C1 segment of cervical spinal cord (tissue), 14 donors: ENCODE measurements at regions not wholly inside any gene's neighbourhood (a gene's known extent, or its start where the extent isn't known, plus 50 kb on each side); places are given as distances from the start of the nearest gene placed in this dataset.
A peak's percentile ranks its signal among the peaks of the same experiment; 100 is the strongest.

Experiments
- DNase-seq, 14 donors: peaks; one replicate each; lab custom pipeline; 2025; lab: John Stamatoyannopoulos, UW

- no peak for DNase-seq
Measured at GRCh38 chr5:88401228-88401627, 132.6 kb upstream of the TMEM161B start.

GRCh38 chr5:88399561-88399960, 130.9 kb upstream of the TMEM161B start:
- peak in 1 of 14 donors; percentile 22 for DNase-seq

- DNase-seq: peak in 4 of 14 donors; percentile 12 to 55 (median 24)
Measured at GRCh38 chr5:88398316-88398715, 129.7 kb upstream of the TMEM161B start.

GRCh38 chr5:88396751-88397281, 128.2 kb upstream of the TMEM161B start:
- DNase-seq: peak in 6 of 14 donors; percentile 16 to 67 (median 42)

- DNase-seq: peak in 1 of 14 donors; percentile 67
Measured at GRCh38 chr5:88396000-88396535, 127.4 kb upstream of the TMEM161B start.

GRCh38 chr5:88395264-88395663, 126.6 kb upstream of the TMEM161B start:
- DNase-seq: peak in 1 of 14 donors; percentile 62

- peak in 4 of 14 donors; percentile 15 to 71 (median 36) for DNase-seq
Measured at GRCh38 chr5:88394536-88395175, 126.0 kb upstream of the TMEM161B start.

- DNase-seq: peak in 3 of 14 donors; percentile 11 to 77 (median 26)
Measured at GRCh38 chr5:88393716-88394535, 125.3 kb upstream of the TMEM161B start.

GRCh38 chr5:88393042-88393441, 124.4 kb upstream of the TMEM161B start:
- peak in 1 of 14 donors; percentile 22 for DNase-seq

- DNase-seq: peak in 1 of 14 donors; percentile 72
Measured at GRCh38 chr5:88391991-88392390, 123.3 kb upstream of the TMEM161B start.

GRCh38 chr5:88391116-88391515, 122.5 kb upstream of the TMEM161B start:
- peak in 6 of 14 donors; percentile 26 to 89 (median 34) for DNase-seq

GRCh38 chr5:88390481-88390880, 121.8 kb upstream of the TMEM161B start:
- DNase-seq: peak in 2 of 14 donors; percentile 56 to 57

- peak in 5 of 14 donors; percentile 14 to 59 (median 23) for DNase-seq
Measured at GRCh38 chr5:88390096-88390441, 121.4 kb upstream of the TMEM161B start.

GRCh38 chr5:88389338-88390095, 120.9 kb upstream of the TMEM161B start:
- DNase-seq: peak in 4 of 14 donors; percentile 5 to 62 (median 36)

GRCh38 chr5:88388476-88389337, 120.1 kb upstream of the TMEM161B start:
- peak in 2 of 14 donors; percentile 17 to 60 for DNase-seq

- no peak for DNase-seq
Measured at GRCh38 chr5:88384886-88385285, 116.2 kb upstream of the TMEM161B start.

- DNase-seq: no peak
Measured at GRCh38 chr5:88380332-88380731, 111.7 kb upstream of the TMEM161B start.

GRCh38 chr5:88377705-88378656, 109.3 kb upstream of the TMEM161B start:
- DNase-seq: peak in 1 of 14 donors; percentile 12

GRCh38 chr5:88377240-88377639, 108.6 kb upstream of the TMEM161B start:
- DNase-seq: peak in 1 of 14 donors; percentile 15
